BLaER1 (cell line): ENCODE measurements at regions not wholly inside any gene's neighbourhood (a gene's known extent, or its start where the extent isn't known, plus 50 kb on each side); places are given as distances from the start of the nearest gene placed in this dataset.

Experiments used
- H3K27ac ChIP-seq: shearing (Covaris generic); formaldehyde crosslinking; 2 replicates; pipeline ENCODE4 v1.8.1; 2022
- H3K27me3 ChIP-seq: shearing (Covaris generic); formaldehyde crosslinking; 2 replicates; pipeline ENCODE4 v1.8.1; 2022
- H3K36me3 ChIP-seq: shearing (Covaris generic); formaldehyde crosslinking; 2 replicates; pipeline ENCODE4 v1.8.1; 2022
- H3K4me1 ChIP-seq: shearing (Covaris generic); formaldehyde crosslinking; 2 replicates; pipeline ENCODE4 v1.8.1; 2022
- H3K4me2 ChIP-seq: shearing (Covaris generic); formaldehyde crosslinking; 2 replicates; pipeline ENCODE4 v1.8.1; 2022
- H3K4me3 ChIP-seq: shearing (Covaris generic); formaldehyde crosslinking; 2 replicates; pipeline ENCODE4 v1.8.1; 2022
- H3K9ac ChIP-seq: shearing (Covaris generic); formaldehyde crosslinking; 2 replicates; pipeline ENCODE4 v1.8.1; 2022
- H3K9me3 ChIP-seq: shearing (Covaris generic); formaldehyde crosslinking; 2 replicates; pipeline ENCODE4 v1.8.1; 2022
- H4K20me1 ChIP-seq: shearing (Covaris generic); formaldehyde crosslinking; 2 replicates; pipeline ENCODE4 v1.8.1; 2022
- Cebpa-rat ChIP-seq: shearing (Covaris generic); IDR thresholded peaks from 2 replicates; pipeline ENCODE4 v1.8.1; 2022

DNA sequence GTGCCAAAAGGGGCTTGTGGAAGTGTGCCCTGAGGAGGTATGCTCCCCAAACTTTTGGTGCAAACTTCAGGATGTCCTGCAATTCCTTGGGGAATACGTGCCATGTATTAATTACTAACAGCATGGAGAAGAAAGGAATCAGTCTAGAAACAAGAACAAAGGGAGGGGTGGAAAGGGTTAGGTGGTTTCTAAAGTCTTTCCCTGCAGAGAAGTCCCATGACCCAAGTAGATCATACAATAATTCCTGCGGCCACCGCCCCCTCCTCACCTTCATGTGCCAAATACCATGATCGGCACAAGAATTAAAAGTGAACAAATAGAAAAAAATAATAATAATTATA lies 258.2 kb downstream of the PLPP3 start:
- no peaks in the 10 kb centered on the region for H3K27me3 ChIP-seq
- no peaks in the 10 kb centered on the region for H3K9me3 ChIP-seq
- no peak overlapping the region for H3K9ac ChIP-seq
- no peak overlapping the region for H3K4me2 ChIP-seq
- no peaks in the 10 kb centered on the region for H3K4me1 ChIP-seq
- TF ChIP-seq Cebpa-rat: no peak
- H4K20me1 ChIP-seq: no peaks in the 10 kb centered on the region
- H3K27ac ChIP-seq: no peak overlapping the region
- H3K4me3 ChIP-seq: no peak overlapping the region
- H3K36me3 ChIP-seq: no peaks in the 10 kb centered on the region

DNA sequence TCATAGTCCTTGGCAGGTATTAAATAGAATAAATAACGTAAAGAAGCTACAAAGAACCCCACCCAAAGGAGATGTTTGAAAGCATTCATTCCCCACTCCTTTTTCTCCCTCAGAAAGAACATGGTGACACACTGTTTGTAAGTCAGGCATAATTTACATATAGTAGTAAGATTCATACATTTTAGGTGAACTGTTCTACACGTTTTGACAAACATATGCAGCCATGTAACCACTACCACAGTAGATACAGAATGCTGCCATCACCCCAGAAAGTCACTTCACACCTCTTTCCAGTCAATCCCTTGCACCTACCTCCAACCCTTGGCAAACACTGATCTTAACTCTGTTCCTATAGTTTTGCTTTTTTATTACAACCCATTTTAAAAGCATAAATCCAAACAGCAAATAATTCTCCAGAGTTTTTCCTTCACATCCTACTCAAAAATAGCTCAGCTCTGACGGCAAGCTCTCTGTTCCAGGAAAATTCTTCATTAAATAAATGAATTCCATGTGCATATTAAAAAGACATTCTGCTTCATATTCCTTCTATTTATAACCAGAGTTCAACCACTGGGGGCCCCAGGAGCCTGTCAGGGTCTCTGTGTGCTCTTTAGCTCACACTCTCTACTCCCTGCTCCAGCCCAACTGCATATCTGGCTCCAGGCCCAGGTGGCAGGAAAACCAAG lies 258.8 kb downstream of the PLPP3 start:
- no peaks in the 10 kb centered on the region for H3K9me3 ChIP-seq
- no peak overlapping the region for H3K27ac ChIP-seq
- H3K36me3 ChIP-seq: no peaks in the 10 kb centered on the region
- H3K4me2 ChIP-seq: no peak overlapping the region
- TF ChIP-seq Cebpa-rat: no peak
- no peaks in the 10 kb centered on the region for H4K20me1 ChIP-seq
- H3K9ac ChIP-seq: no peak overlapping the region
- no peaks in the 10 kb centered on the region for H3K27me3 ChIP-seq
- no peaks in the 10 kb centered on the region for H3K4me1 ChIP-seq
- no peak overlapping the region for H3K4me3 ChIP-seq

DNA sequence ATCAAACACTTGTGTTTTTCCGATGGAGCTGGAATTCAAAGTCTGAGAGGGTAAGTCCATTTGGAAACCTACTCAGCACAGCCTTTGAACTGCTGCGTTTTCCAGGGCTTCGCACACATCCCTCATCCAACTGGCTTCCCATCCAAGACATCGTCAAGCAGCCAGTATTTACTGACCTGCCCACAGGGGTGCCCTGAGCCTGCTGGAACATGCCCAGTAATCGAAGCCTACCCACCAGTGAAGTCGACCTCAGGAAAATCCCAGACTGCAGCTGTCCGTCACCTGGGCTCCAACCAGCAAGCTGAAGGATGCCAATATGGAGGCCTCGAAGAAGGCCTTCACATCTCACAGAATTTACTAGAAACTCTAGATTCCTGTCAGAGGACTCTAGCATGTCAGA lies 261.6 kb downstream of the PLPP3 start:
- Histone ChIP-seq H3K4me1 (no peaks in the 10 kb centered on the region), H4K20me1 (no peaks in the 10 kb centered on the region)
- no peak for TF ChIP-seq Cebpa-rat

DNA sequence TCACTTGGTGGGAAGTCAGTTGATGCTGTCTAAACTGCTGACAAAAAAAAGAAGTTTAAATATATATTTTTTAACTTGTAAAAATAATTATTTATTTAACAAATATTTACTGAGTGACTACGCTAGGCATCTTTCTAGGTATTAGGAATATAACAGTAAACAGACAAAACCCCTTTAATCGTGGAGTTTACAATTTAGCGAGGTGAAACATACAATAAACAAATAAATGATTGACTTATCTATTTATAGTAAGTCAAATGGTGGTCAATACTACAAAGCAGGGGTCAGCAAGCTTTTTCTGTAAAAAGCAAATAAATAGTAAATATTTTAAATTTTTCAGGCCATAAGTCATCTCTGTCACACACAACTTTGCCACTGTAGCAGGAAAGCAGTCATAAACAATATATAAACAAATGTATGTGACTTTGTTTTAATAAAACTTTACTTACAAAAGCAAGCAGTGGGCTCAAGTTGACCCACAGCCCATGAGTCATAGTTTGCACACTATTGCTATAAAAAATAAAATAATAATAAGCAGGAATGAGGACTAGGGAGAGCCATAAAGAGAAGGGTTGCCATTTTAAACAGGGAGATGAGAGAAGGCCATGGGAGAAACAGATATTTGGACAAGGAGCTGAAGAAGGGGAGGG lies 263.9 kb downstream of the PLPP3 start:
- TF ChIP-seq Cebpa-rat: no peak
- H3K4me2 ChIP-seq: no peak overlapping the region
- H3K27me3 ChIP-seq: no peaks in the 10 kb centered on the region
- H3K4me1 ChIP-seq: no peaks in the 10 kb centered on the region
- no peaks in the 10 kb centered on the region for H3K36me3 ChIP-seq
- no peak overlapping the region for H3K27ac ChIP-seq
- no peaks in the 10 kb centered on the region for H4K20me1 ChIP-seq
- no peak overlapping the region for H3K4me3 ChIP-seq
- no peak overlapping the region for H3K9ac ChIP-seq
- no peaks in the 10 kb centered on the region for H3K9me3 ChIP-seq

More for the DNA sequence above, 261.6 kb downstream of the PLPP3 start:
- no peak overlapping the region for H3K27ac ChIP-seq
- H3K36me3 ChIP-seq: no peaks in the 10 kb centered on the region
- no peak overlapping the region for H3K9ac ChIP-seq
- no peak overlapping the region for H3K4me2 ChIP-seq
- no peaks in the 10 kb centered on the region for H3K9me3 ChIP-seq
- no peak overlapping the region for H3K4me3 ChIP-seq
- H3K27me3 ChIP-seq: no peaks in the 10 kb centered on the region

DNA sequence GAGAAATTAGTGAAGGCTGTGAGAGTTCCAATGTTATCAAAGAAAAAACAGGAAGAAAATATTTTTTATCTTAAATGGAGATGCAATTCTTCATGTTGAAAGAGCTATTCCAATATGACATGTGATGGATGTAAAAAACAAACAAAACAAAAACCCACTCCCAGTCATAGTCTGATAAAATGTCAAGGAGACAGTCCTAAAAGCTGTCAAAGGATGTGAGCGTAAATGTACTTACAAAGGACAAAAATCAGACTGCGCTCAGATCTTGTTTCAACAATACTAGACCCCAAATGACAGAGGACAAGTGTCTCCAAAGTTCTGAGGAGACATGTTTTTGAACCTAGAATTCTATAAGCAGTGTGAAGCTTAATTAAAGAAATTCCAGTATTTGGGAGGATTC lies 265.8 kb downstream of the PLPP3 start:
- H3K9ac ChIP-seq: no peak overlapping the region
- no peaks in the 10 kb centered on the region for H3K27me3 ChIP-seq
- 0 out of 2 replicates have a peak, but pooled peaks cover 6% of the 10 kb centered on the region for H3K9me3 ChIP-seq
- H3K4me1 ChIP-seq: no peaks in the 10 kb centered on the region
- TF ChIP-seq Cebpa-rat: no peak
- H3K4me2 ChIP-seq: no peak overlapping the region
- H4K20me1 ChIP-seq: no peaks in the 10 kb centered on the region
- no peaks in the 10 kb centered on the region for H3K36me3 ChIP-seq
- H3K4me3 ChIP-seq: no peak overlapping the region
- no peak overlapping the region for H3K27ac ChIP-seq

DNA sequence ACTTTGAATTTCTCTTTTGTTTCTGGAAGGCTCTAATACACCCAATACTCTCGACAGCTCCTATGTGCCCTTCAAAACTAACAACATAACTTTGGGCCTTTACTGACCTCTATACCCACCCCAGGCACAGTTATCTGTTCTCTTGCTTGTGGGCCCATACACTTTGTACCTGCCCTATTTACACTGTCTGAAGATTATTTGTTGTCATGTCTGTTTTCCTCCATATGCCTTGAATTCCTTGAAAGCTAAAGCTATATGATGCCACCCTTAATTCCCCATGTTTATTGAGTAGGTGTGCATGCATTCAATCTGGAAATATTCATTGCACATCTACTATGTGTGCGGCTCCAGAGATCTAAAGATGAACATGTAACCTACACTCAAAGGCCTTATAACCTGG lies 267.6 kb downstream of the PLPP3 start:
- no peak overlapping the region for H3K4me3 ChIP-seq
- H3K27me3 ChIP-seq: no peaks in the 10 kb centered on the region
- no peaks in the 10 kb centered on the region for H4K20me1 ChIP-seq
- H3K9ac ChIP-seq: no peak overlapping the region
- no peak overlapping the region for H3K27ac ChIP-seq
- TF ChIP-seq Cebpa-rat: no peak
- no peaks in the 10 kb centered on the region for H3K36me3 ChIP-seq
- no peak overlapping the region for H3K4me2 ChIP-seq
- no peaks in the 10 kb centered on the region for H3K4me1 ChIP-seq
- H3K9me3 ChIP-seq: 0 out of 2 replicates have a peak, but pooled peaks cover 15% of the 10 kb centered on the region

DNA sequence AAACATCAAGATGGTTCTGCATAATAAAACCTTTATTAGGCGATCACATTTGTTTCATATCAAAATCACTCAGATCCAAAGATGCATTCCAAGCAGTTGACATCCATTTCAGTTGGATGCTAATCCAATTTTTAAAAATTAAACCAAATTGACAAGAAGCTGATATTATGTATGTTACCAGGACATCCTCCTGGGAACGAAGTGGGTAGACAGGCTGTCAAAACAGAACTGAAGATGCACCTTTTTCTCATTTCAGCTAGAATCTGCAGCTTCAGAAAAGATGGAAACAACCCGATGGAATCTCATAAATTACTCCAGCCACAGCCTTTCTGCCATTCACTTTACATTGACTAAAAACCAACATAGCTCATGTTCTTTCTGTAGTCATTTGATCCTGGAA lies 268.4 kb downstream of the PLPP3 start:
- H3K4me1 ChIP-seq: no peaks in the 10 kb centered on the region
- no peaks in the 10 kb centered on the region for H3K36me3 ChIP-seq
- no peak for TF ChIP-seq Cebpa-rat
- no peak overlapping the region for H3K4me2 ChIP-seq
- no peak overlapping the region for H3K4me3 ChIP-seq
- H3K9me3 ChIP-seq: 0 out of 2 replicates have a peak, but pooled peaks cover 15% of the 10 kb centered on the region
- no peak overlapping the region for H3K9ac ChIP-seq
- H3K27ac ChIP-seq: no peak overlapping the region
- no peaks in the 10 kb centered on the region for H3K27me3 ChIP-seq
- H4K20me1 ChIP-seq: no peaks in the 10 kb centered on the region

DNA sequence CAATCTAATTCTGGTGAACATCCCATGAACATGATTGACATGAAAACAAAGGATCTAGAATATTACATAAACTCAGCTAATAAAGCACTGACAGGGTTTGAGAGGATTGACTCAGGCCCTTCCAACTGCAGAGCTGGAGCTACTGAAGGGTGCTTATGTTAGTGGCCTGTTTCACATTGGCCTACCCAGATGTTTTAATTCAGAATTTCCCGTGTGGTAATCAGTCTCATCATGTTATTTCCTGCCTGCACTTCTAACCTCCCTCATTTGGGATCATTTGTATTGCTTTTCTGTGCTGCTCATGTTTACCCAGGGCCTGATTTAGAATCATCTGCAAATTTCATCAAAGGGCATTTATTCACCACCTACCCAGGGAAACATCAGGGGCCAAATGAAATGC lies 270.3 kb downstream of the PLPP3 start:
- H3K27me3 ChIP-seq: no peaks in the 10 kb centered on the region
- H3K4me2 ChIP-seq: no peak overlapping the region
- no peak for TF ChIP-seq Cebpa-rat
- no peak overlapping the region for H3K27ac ChIP-seq
- H3K4me3 ChIP-seq: no peak overlapping the region
- H3K36me3 ChIP-seq: no peaks in the 10 kb centered on the region
- no peak overlapping the region for H3K9ac ChIP-seq
- no peaks in the 10 kb centered on the region for H4K20me1 ChIP-seq
- no peaks in the 10 kb centered on the region for H3K4me1 ChIP-seq
- 0 out of 2 replicates have a peak, but pooled peaks cover 15% of the 10 kb centered on the region for H3K9me3 ChIP-seq

DNA sequence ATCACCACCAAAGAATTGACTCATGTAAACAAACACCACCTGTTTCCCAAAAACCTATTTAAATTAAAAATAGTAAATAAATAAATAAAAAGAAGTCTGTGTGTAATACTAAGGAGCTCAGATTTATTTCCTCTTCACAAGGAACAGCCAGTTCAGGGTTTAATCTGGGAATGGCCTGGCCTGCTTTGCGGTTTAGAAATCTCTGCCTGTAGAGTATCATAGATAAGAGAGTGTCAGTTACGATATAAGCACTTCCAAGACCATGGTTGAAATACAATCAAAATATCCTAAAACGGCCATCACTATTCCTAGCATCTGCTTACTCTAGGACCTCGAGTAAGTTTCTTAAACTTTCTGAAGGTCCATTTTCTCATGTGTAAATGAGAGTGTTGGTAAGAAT lies 274.4 kb downstream of the PLPP3 start:
- Histone ChIP-seq H3K4me1 (no peaks in the 10 kb centered on the region), H4K20me1 (no peaks in the 10 kb centered on the region), H3K36me3 (no peaks in the 10 kb centered on the region), H3K27ac (no peak overlapping the region), H3K9ac (no peak overlapping the region), H3K27me3 (no peaks in the 10 kb centered on the region), H3K9me3 (0 out of 2 replicates have a peak, but pooled peaks cover 15% of the 10 kb centered on the region), H3K4me3 (no peak overlapping the region), H3K4me2 (no peak overlapping the region)
- TF ChIP-seq Cebpa-rat: no peak

DNA sequence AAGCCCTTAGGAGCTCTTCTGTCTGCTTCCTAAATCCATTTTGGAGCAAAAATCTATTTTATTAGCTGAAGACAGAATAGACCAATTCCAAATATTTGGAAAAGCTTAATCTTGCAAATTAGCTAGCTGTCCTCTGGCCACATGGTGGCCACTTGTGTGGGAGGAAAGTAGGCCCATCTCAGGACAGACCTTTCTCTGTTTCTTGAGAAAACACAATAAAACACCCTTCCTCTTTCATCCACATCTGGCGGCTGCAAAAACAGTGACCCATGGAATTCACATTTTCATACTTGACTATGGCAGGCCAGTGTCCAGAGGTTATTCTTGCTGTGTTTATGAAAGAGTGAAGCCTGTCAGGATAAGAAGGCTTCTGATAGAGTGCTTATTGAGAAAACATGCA lies 275.6 kb downstream of the PLPP3 start:
- Histone ChIP-seq H3K9me3 (0 out of 2 replicates have a peak, but pooled peaks cover 12% of the 10 kb centered on the region), H3K9ac (no peak overlapping the region), H3K4me3 (no peak overlapping the region), H3K4me1 (no peaks in the 10 kb centered on the region), H3K36me3 (no peaks in the 10 kb centered on the region), H3K27me3 (no peaks in the 10 kb centered on the region), H3K4me2 (no peak overlapping the region), H4K20me1 (no peaks in the 10 kb centered on the region), H3K27ac (no peak overlapping the region)
- no peak for TF ChIP-seq Cebpa-rat
